Keratinocyte (primary cell): ENCODE measurements at regions not wholly inside any gene's neighbourhood (a gene's known extent, or its start where the extent isn't known, plus 50 kb on each side); places are given as distances from the start of the nearest gene placed in this dataset.

Experiments used
- DNase-seq: peaks from one replicate; pipeline ENCODE4 v3.0.0-alpha.2; 2011; ENCODE audit warnings: low read depth, missing footprints, low spot score
- FAIRE-seq: peaks from 2 replicates; lab custom pipeline; 2011; peaks lifted over from hg19 to GRCh38; lab: Jason Lieb, UNC
- H2AFZ ChIP-seq: 2 replicates; pipeline ENCODE4 v1.6.0; 2012; ENCODE audit warnings: low read length, control low read depth, inconsistent platforms; ENCODE audit not compliant: control insufficient read depth
- H3K27ac ChIP-seq: 2 replicates; pipeline ENCODE4 v1.5.1; 2011; ENCODE audit warnings: low read length; ENCODE audit not compliant: control insufficient read depth, insufficient read depth
- H3K27me3 ChIP-seq: 3 replicates; pipeline ENCODE4 v1.6.0; 2011; ENCODE audit warnings: low read length; ENCODE audit not compliant: control insufficient read depth, insufficient read depth; ENCODE audit errors: extremely low read depth
- H3K36me3 ChIP-seq, 2 experiments: 2 replicates in 1 of 2; 3 replicates in 1 of 2; pipeline ENCODE4 v1.5.1; 2011; ENCODE audit warnings: low read length in 2 of 2, mild to moderate bottlenecking in 1 of 2; ENCODE audit not compliant: control insufficient read depth in 2 of 2, insufficient read depth in 2 of 2; ENCODE audit errors: extremely low read depth in 1 of 2
- H3K4me1 ChIP-seq: 3 replicates; pipeline ENCODE4 v1.5.1; 2011; ENCODE audit warnings: low read length; ENCODE audit not compliant: control insufficient read depth, insufficient read depth; ENCODE audit errors: extremely low read depth
- H3K4me2 ChIP-seq: 3 replicates; pipeline ENCODE4 v1.6.0; 2011; ENCODE audit warnings: low read depth, low read length; ENCODE audit not compliant: control insufficient read depth, insufficient read depth; ENCODE audit errors: extremely low read depth
- H3K4me3 ChIP-seq, 3 experiments: fragments of 200-600 bp in 1 of 3; sonication (generic) in 1 of 3; 2 replicates in 2 of 3; 3 replicates in 1 of 3; pipeline ENCODE4 v1.5.1; 2011 to 2016; ENCODE audit warnings: low read length in 3 of 3, mild to moderate bottlenecking in 3 of 3, control low read depth in 2 of 3, inconsistent platforms in 1 of 3, low read depth in 1 of 3, mixed read lengths in 1 of 3, mixed run types in 1 of 3, moderate library complexity in 1 of 3; ENCODE audit not compliant: control insufficient read depth in 2 of 3, insufficient read depth in 2 of 3; ENCODE audit errors: extremely low read depth in 1 of 3
- H3K79me2 ChIP-seq: 2 replicates; pipeline ENCODE4 v1.6.0; 2012; ENCODE audit warnings: low read length; ENCODE audit not compliant: control insufficient read depth, insufficient read depth
- H3K9ac ChIP-seq: 3 replicates; pipeline ENCODE4 v1.6.0; 2011; ENCODE audit warnings: low read length; ENCODE audit not compliant: control insufficient read depth, insufficient read depth; ENCODE audit errors: extremely low read depth
- H3K9me1 ChIP-seq: 3 replicates; pipeline ENCODE4 v1.6.0; 2011; ENCODE audit warnings: low read length; ENCODE audit not compliant: control insufficient read depth, insufficient read depth; ENCODE audit errors: extremely low read depth
- H3K9me3 ChIP-seq: 2 replicates; pipeline ENCODE4 v1.5.1; 2012; ENCODE audit warnings: low read depth, low read length; ENCODE audit not compliant: control insufficient read depth
- H4K20me1 ChIP-seq: 3 replicates; pipeline ENCODE4 v1.6.0; 2011; ENCODE audit warnings: low read length; ENCODE audit not compliant: control insufficient read depth, insufficient read depth; ENCODE audit errors: extremely low read depth
- CTCF ChIP-seq, 3 experiments: IDR thresholded peaks in 1 of 3; conservative IDR thresholded peaks in 1 of 3; optimal IDR thresholded peaks in 1 of 3; 2 replicates in 2 of 3; 3 replicates in 1 of 3; pipeline versions ENCODE3 to v1.5.1; 2011; ENCODE audit warnings: low read length in 3 of 3, mild to moderate bottlenecking in 3 of 3, moderate library complexity in 2 of 3, control low read depth in 1 of 3, inconsistent platforms in 1 of 3; ENCODE audit not compliant: insufficient read depth in 2 of 3; ENCODE audit errors: extremely low read depth in 1 of 3
- EZH2 ChIP-seq: IDR thresholded peaks from one replicate; pipeline ENCODE4 v1.6.1; 2012; ENCODE audit warnings: inconsistent platforms, mild to moderate bottlenecking, low read length, moderate library complexity
- dilution Hi-C: fragments of 300-500 bp; cut with MboI; formaldehyde crosslinking; loops from one replicate; pipeline ENCODE4 v1.7.0; 2020; ENCODE audit warnings: low sequenced_read_pairs; ENCODE audit not compliant: extremely low pct_ligation_motif_present

GRCh38 chr17:33751702-33752065, 458.6 kb upstream of the ASIC2 start:
- no peak for FAIRE-seq

GRCh38 chr17:33753452-33753851, 460.4 kb upstream of the ASIC2 start:
- TF ChIP-seq CTCF (optimal IDR thresholded peaks at IDR 0.05 in 1 of 3, IDR thresholded peaks at IDR 0.05 in 1 of 3, conservative IDR thresholded peaks at IDR 0.05 in 1 of 3; ENCODE audit: extremely low read depth in 1 of 3, insufficient read depth in 2 of 3, low read length in 3 of 3), result no peak
- no peak for TF ChIP-seq EZH2
- Histone ChIP-seq H3K4me1 (no peaks in the 10 kb centered on the region), H3K9ac (no peak overlapping the region), H3K27ac (no peak overlapping the region), H3K79me2 (no peaks in the 10 kb centered on the region), H3K4me3 (no peak overlapping the region), H3K36me3 (no peaks in the 10 kb centered on the region), H3K27me3 (peaks cover 5% of the 10 kb centered on the region), H3K9me3 (no peaks in the 10 kb centered on the region), H3K9me1 (no peaks in the 10 kb centered on the region), H2AFZ (no peak overlapping the region), H4K20me1 (no peaks in the 10 kb centered on the region), H3K4me2 (no peak overlapping the region)
- dilution Hi-C loops, result no loop called here
- FAIRE-seq (no peak), DNase-seq (no peak)

More at GRCh38 chr17:33751702-33752065, 458.6 kb upstream of the ASIC2 start:
- Histone ChIP-seq H3K27me3 (peaks cover 5% of the 10 kb centered on the region), H3K27ac (no peak overlapping the region), H3K79me2 (no peaks in the 10 kb centered on the region), H3K4me3 (no peak overlapping the region), H2AFZ (no peak overlapping the region), H3K9ac (no peak overlapping the region), H3K9me3 (no peaks in the 10 kb centered on the region), H3K4me2 (no peak overlapping the region), H4K20me1 (no peaks in the 10 kb centered on the region), H3K9me1 (no peaks in the 10 kb centered on the region), H3K4me1 (no peaks in the 10 kb centered on the region), H3K36me3 (no peaks in the 10 kb centered on the region)
- dilution Hi-C loops, result no loop called here
- no peak for TF ChIP-seq CTCF (optimal IDR thresholded peaks at IDR 0.05 in 1 of 3, IDR thresholded peaks at IDR 0.05 in 1 of 3, conservative IDR thresholded peaks at IDR 0.05 in 1 of 3; ENCODE audit: extremely low read depth in 1 of 3, insufficient read depth in 2 of 3, low read length in 3 of 3)
- TF ChIP-seq EZH2, result no peak
- DNase-seq, result no peak
